ENCODE measurements at regions not wholly inside any gene's neighbourhood (a gene's known extent, or its start where the extent isn't known, plus 50 kb on each side); places are given as distances from the start of the nearest gene placed in this dataset.
A peak's percentile ranks its signal among the peaks of the same experiment; 100 is the strongest.

DNA sequence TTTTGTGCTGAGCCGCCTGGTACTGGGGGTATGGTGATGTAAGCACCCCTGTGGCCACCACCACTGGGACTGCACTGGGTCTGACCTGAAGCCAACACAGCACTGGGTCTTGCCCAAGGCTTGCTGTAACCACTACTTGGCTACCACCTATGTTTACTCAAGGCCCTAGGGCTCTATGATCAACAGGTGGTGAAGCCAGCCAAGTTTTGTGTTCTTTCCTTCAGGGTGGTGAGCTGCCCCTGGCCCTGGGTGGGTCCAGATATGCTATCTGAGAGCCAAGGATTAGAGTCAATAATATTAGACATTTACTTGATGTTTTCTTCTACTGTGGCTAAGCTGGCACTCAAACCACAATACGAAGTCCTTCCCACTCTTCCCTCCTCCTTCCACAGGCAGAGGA, 55.1 kb upstream of the PAGE4 start:
- no peak overlapping the region for H3K27ac ChIP-seq
- TF ChIP-seq CTCF (conservative IDR thresholded peaks at IDR 0.05) (no peak), ZFX (IDR thresholded peaks at IDR 0.05) (no peak)

GRCh38 chrX:49767236-49767635, 61.9 kb upstream of the PAGE4 start:
- no peak overlapping the region for H3K27ac ChIP-seq
- TF ChIP-seq CTCF (conservative IDR thresholded peaks at IDR 0.05) (no peak), ZFX (IDR thresholded peaks at IDR 0.05) (no peak)

DNA sequence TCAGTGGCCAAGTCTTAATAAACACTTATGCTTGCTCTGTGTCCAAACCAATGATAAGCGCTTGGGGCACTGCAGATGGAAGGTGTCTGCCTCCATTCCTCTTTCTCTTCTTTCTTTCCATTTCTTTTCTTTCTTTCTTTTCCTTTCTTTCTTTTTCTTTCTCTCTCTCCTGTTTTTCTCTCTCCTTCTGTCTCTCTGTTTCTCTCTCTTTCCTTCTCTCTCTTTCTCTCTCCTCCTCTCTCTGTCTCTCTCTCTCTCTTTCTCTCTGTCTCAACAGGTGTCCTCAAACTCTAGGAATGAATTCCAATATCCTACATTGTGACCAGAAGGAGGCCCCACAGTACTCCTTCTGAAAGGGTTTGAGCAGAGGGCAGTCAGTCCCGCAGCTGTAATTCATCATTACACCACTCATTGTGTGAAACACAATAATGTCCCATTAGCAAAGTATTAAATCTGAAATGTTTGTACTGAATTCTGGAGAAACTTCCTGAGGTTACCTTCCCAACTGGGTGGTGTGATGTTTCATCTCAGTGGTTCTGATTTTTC, 66.5 kb upstream of the PAGE1 start:
- H3K27ac ChIP-seq: no peak overlapping the region

GRCh38 chrX:49761481-49761880, 65.7 kb upstream of the PAGE1 start:
- no peak overlapping the region for H3K27ac ChIP-seq
- TF ChIP-seq ZFX (IDR thresholded peaks at IDR 0.05) (no peak), CTCF (conservative IDR thresholded peaks at IDR 0.05) (peak; percentile 72)

More for the DNA sequence above, 66.5 kb upstream of the PAGE1 start:
- TF ChIP-seq ZFX (IDR thresholded peaks at IDR 0.05): no peak

- no peak overlapping the region for H3K27ac ChIP-seq
- no peak for TF ChIP-seq CTCF (conservative IDR thresholded peaks at IDR 0.05)
- no peak for TF ChIP-seq ZFX (IDR thresholded peaks at IDR 0.05)
Observed at GRCh38 chrX:49760290-49760890, 64.6 kb upstream of the PAGE1 start.

GRCh38 chrX:49756692-49757091, 60.9 kb upstream of the PAGE1 start:
- TF ChIP-seq CTCF (conservative IDR thresholded peaks at IDR 0.05) (no peak), ZFX (IDR thresholded peaks at IDR 0.05) (no peak)
- H3K27ac ChIP-seq: no peak overlapping the region

GRCh38 chrX:49754233-49754857, 58.6 kb upstream of the PAGE1 start:
- TF ChIP-seq ZFX (IDR thresholded peaks at IDR 0.05): no peak
- TF ChIP-seq CTCF (conservative IDR thresholded peaks at IDR 0.05): peak; percentile 88
- H3K27ac ChIP-seq: no peak overlapping the region

DNA sequence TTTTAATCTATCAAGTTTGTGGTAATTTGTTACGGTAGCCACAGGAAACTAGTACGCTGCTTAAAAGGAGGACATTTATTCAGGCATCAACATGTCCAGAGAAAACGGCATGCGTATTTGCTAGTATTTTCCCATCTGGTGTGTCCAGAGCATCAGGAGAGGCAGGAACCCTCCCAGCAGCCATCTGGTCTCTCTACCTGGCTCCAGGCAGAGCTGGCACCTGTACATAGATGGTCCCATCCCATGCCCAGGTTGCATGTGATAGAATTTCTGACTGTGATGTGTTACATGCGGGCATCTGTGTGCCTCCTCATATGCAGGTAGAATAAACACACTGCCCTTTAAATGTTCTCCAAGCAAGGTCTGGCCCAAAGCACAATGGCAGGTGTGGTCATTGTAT, 57.9 kb upstream of the PAGE1 start:
- TF ChIP-seq CTCF (conservative IDR thresholded peaks at IDR 0.05) (no peak), ZFX (IDR thresholded peaks at IDR 0.05) (no peak)

More for the DNA sequence above, 57.9 kb upstream of the PAGE1 start:
- no peak overlapping the region for H3K27ac ChIP-seq

Measured in C4-2B (cell line).